SKM-1 (cell line): ENCODE measurements at regions not wholly inside any gene's neighbourhood (a gene's known extent, or its start where the extent isn't known, plus 50 kb on each side); places are given as distances from the start of the nearest gene placed in this dataset.

Experiments
- DNase-seq: peaks from one replicate; lab custom pipeline; 2025; ENCODE audit not compliant: unreplicated experiment; lab: John Stamatoyannopoulos, UW

- no peak for DNase-seq
Measured at GRCh38 chr16:65213866-65214595, 92.2 kb upstream of the CDH11 start.

GRCh38 chr16:65212791-65213190, 90.9 kb upstream of the CDH11 start:
- DNase-seq: no peak

- no peak for DNase-seq
Measured at GRCh38 chr16:65212240-65212639, 90.4 kb upstream of the CDH11 start.

GRCh38 chr16:65202461-65202860, 80.6 kb upstream of the CDH11 start:
- no peak for DNase-seq

- DNase-seq: no peak
Measured at GRCh38 chr16:65201511-65201910, 79.6 kb upstream of the CDH11 start.

GRCh38 chr16:65200857-65201256, 79.0 kb upstream of the CDH11 start:
- no peak for DNase-seq

GRCh38 chr16:65200156-65200773, 78.4 kb upstream of the CDH11 start:
- no peak for DNase-seq

- DNase-seq: no peak
Measured at GRCh38 chr16:65196420-65197075, 74.7 kb upstream of the CDH11 start.

- no peak for DNase-seq
Measured at GRCh38 chr16:65195998-65196397, 74.1 kb upstream of the CDH11 start.

GRCh38 chr16:65185241-65185778, 63.4 kb upstream of the CDH11 start:
- no peak for DNase-seq

GRCh38 chr16:65181071-65181561, 59.3 kb upstream of the CDH11 start:
- no peak for DNase-seq

GRCh38 chr16:65178151-65178550, 56.3 kb upstream of the CDH11 start:
- no peak for DNase-seq

- DNase-seq: no peak
Measured at GRCh38 chr16:65176603-65177002, 54.7 kb upstream of the CDH11 start.

- DNase-seq: no peak
Measured at GRCh38 chr16:65172356-65172755, 50.5 kb upstream of the CDH11 start.
